GM21447 (cell line): ENCODE measurements at regions not wholly inside any gene's neighbourhood (a gene's known extent, or its start where the extent isn't known, plus 50 kb on each side); places are given as distances from the start of the nearest gene placed in this dataset.

Source experiments
- ATAC-seq: cut with Tn5 transposase; IDR thresholded peaks from one replicate; pipeline ENCODE4 v1.9.1; 2021; ENCODE audit not compliant: unreplicated experiment

GRCh38 chr5:38101897-38102296 lies 156.5 kb upstream of the EGFLAM start:
- ATAC-seq, result no peak

GRCh38 chr5:38099205-38100168 lies 158.9 kb upstream of the EGFLAM start:
- ATAC-seq, result no peak

GRCh38 chr5:38094889-38095288 lies 163.5 kb upstream of the EGFLAM start:
- no peak for ATAC-seq

GRCh38 chr5:38093855-38094254 lies 164.5 kb upstream of the EGFLAM start:
- ATAC-seq, result no peak

- ATAC-seq, result no peak
Measured at GRCh38 chr5:38086777-38087176, 171.6 kb upstream of the EGFLAM start.

GRCh38 chr5:38079620-38080402 lies 178.5 kb upstream of the EGFLAM start:
- no peak for ATAC-seq

- no peak for ATAC-seq
Measured at GRCh38 chr5:38078161-38078560, 180.2 kb upstream of the EGFLAM start.

GRCh38 chr5:38077652-38078051 lies 180.7 kb upstream of the EGFLAM start:
- ATAC-seq, result no peak

GRCh38 chr5:38071831-38072694 lies 186.3 kb upstream of the EGFLAM start:
- ATAC-seq, result no peak

GRCh38 chr5:38070304-38070950 lies 187.9 kb upstream of the EGFLAM start:
- no peak for ATAC-seq

- no peak for ATAC-seq
Measured at GRCh38 chr5:38069360-38069759, 189.0 kb upstream of the EGFLAM start.

- no peak for ATAC-seq
Measured at GRCh38 chr5:38060354-38060753, 198.0 kb upstream of the EGFLAM start.

GRCh38 chr5:38059876-38060275 lies 198.5 kb upstream of the EGFLAM start:
- no peak for ATAC-seq

GRCh38 chr5:38051711-38052511 lies 206.4 kb upstream of the EGFLAM start:
- ATAC-seq, result no peak

- ATAC-seq, result no peak
Measured at GRCh38 chr5:38048400-38048799, 208.6 kb upstream of the GDNF start.

GRCh38 chr5:38046103-38046502 lies 206.3 kb upstream of the GDNF start:
- no peak for ATAC-seq

- no peak for ATAC-seq
Measured at GRCh38 chr5:38045446-38045845, 205.6 kb upstream of the GDNF start.

GRCh38 chr5:38039826-38040225 lies 200.0 kb upstream of the GDNF start:
- ATAC-seq, result no peak

GRCh38 chr5:38039091-38039490 lies 199.2 kb upstream of the GDNF start:
- no peak for ATAC-seq

- no peak for ATAC-seq
Measured at GRCh38 chr5:38036765-38037164, 196.9 kb upstream of the GDNF start.
